Prostate gland (tissue), 2 donors: ENCODE measurements at regions not wholly inside any gene's neighbourhood (a gene's known extent, or its start where the extent isn't known, plus 50 kb on each side); places are given as distances from the start of the nearest gene placed in this dataset.
A peak's percentile ranks its signal among the peaks of the same experiment; 100 is the strongest.

ENCODE experiments used
- DNase-seq: peaks from one replicate; pipeline ENCODE4 v3.0.0-alpha.2; 2019; ENCODE audit warnings: low spot score
- H3K27ac ChIP-seq, 2 donors: fragments of 200-600 bp; sonication (generic); 2 replicates each; pipeline ENCODE4 v1.5.1; 2017 to 2019
- H3K27me3 ChIP-seq: fragments of 200-600 bp; sonication (generic); replicated peaks from 2 replicates; pipeline ENCODE4 v1.5.1; 2019; ENCODE audit not compliant: insufficient read depth
- H3K36me3 ChIP-seq, 2 donors: fragments of 200-600 bp; sonication (generic); 1 replicate in 1 of 2; 2 replicates in 1 of 2; pipeline versions ENCODE4 v1.5.1 to v1.8.1; 2017 to 2019
- H3K4me1 ChIP-seq: fragments of 200-600 bp; sonication (generic); replicated peaks from 2 replicates; pipeline ENCODE4 v1.5.1; 2019
- H3K4me3 ChIP-seq, 2 donors: fragments of 200-600 bp; sonication (generic); 2 replicates each; pipeline ENCODE4 v1.5.1; 2017 to 2019
- H3K9me3 ChIP-seq: fragments of 200-600 bp; sonication (generic); 2 replicates; pipeline ENCODE4 v1.5.1; 2017
- CTCF ChIP-seq, 4 experiments: fragments of 200-600 bp in 2 of 4; fragments of 450-650 bp in 2 of 4; sonication (generic) in 2 of 4; IDR thresholded peaks; 1 replicate in 3 of 4; 2 replicates in 1 of 4; pipeline ENCODE4 v1.5.1; 2016 to 2019; ENCODE audit warnings: antibody characterized with exemption in 4 of 4, mild to moderate bottlenecking in 2 of 4, moderate library complexity in 2 of 4
- POLR2A ChIP-seq: fragments of 450-650 bp; IDR thresholded peaks from one replicate; pipeline ENCODE4 v1.6.1; 2016; ENCODE audit warnings: antibody characterized with exemption, mild to moderate bottlenecking
- POLR2AphosphoS5 ChIP-seq: sonication (generic); formaldehyde crosslinking; IDR thresholded peaks from one replicate; pipeline ENCODE4 v1.6.1; 2017; ENCODE audit warnings: antibody characterized with exemption
- WGBS: methylation state at CpG from one replicate; pipeline ENCODE4 v1.1.5; 2018; 5-methylcytosine and 5-hydroxymethylcytosine counted together
- intact Hi-C: fragments of 100-400 bp; cut with DNase I; formaldehyde crosslinking; loops from one replicate; pipeline ENCODE4 v1.14.2; 2022

DNA sequence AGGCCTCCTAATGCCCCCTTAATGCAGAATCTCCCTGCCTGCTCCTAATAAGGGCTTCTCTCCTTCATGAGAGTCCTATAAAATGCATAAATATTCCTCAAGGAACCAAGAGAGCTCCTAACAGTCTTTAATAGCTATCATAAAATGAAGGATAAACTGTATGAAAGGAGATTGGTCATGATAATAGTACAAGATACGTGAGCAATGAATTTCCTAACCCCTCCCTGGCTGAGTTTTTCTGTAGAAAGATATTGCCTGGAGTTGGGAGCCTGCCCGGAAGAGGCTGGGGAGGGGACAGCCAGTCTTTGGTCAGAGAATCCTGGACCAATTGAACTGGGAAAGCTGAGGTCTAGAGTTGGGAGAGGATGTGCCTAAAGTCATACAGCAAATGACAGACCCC, 321.9 kb upstream of the CDH5 start:
- Histone ChIP-seq H3K36me3 (no peaks in the 10 kb centered on the region), H3K27me3 (no peaks in the 10 kb centered on the region), H3K27ac (no peak overlapping the region), H3K4me1 (no peaks in the 10 kb centered on the region), H3K9me3 (no peaks in the 10 kb centered on the region), H3K4me3 (no peak overlapping the region)
- WGBS = 23% methylated on average over 2 of the region's 2 CpGs
- intact Hi-C loops = no loop called here
- TF ChIP-seq CTCF (IDR thresholded peaks at IDR 0.05) (no peak), POLR2A (no peak), POLR2AphosphoS5 (peak; percentile 35)
- peak; percentile 15 for DNase-seq

DNA sequence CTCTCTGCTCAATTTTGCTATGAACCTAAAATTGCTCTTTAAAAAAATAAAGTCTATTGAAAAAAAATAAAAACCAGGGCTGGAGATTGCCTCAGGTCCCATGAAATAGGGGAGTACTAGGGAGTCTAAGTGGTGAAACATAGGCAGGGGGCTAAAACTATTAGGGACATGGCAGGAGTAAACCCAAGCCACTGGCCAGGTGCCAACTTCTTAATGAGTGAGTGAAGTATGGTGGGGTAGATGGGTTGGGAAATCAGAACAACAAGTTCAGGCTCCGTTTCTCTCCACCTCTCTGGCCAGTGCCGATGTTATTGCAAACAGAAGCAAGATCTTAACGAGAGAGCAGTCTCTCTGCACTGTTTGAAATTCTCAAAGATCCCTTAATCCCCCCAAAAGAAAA, 322.4 kb upstream of the CDH5 start:
- WGBS = 11% methylated on average over 3 of the region's 3 CpGs
- no peak for DNase-seq
- H3K9me3 ChIP-seq = no peaks in the 10 kb centered on the region
- no peak for TF ChIP-seq CTCF (IDR thresholded peaks at IDR 0.05)
- no peak for TF ChIP-seq POLR2A
- TF ChIP-seq POLR2AphosphoS5 = no peak
- intact Hi-C loops = no loop called here
- H3K4me1 ChIP-seq = no peaks in the 10 kb centered on the region
- H3K36me3 ChIP-seq = no peaks in the 10 kb centered on the region
- H3K4me3 ChIP-seq = no peak overlapping the region
- no peak overlapping the region for H3K27ac ChIP-seq
- no peaks in the 10 kb centered on the region for H3K27me3 ChIP-seq

DNA sequence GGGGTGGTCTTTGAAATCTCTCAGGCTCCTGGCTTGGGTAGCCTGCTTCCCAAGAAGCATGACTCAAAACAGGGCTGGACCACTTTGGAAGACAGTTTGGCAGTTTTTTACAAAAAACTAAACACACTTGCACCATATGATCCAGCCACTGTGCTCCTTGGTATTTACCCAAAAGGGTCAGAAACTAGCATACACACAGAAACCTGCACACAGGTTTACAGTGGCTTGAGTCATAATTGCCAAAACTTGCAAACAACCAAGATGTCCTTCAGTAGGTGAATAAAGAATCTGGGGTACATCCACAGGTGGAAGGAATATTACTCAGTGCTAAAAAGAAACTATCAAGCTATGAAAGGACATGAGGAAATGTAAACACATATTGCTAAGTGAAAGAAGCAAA, 323.2 kb upstream of the CDH5 start:
- Histone ChIP-seq H3K9me3 (no peaks in the 10 kb centered on the region), H3K4me3 (no peak overlapping the region), H3K27ac (no peak overlapping the region), H3K27me3 (no peaks in the 10 kb centered on the region), H3K36me3 (no peaks in the 10 kb centered on the region), H3K4me1 (no peaks in the 10 kb centered on the region)
- no peak for TF ChIP-seq CTCF (IDR thresholded peaks at IDR 0.05)
- TF ChIP-seq POLR2AphosphoS5 = no peak
- no peak for TF ChIP-seq POLR2A
- intact Hi-C loops = no loop called here
- DNase-seq = no peak

GRCh38 chr16:66042341-66042740, 324.1 kb upstream of the CDH5 start:
- TF ChIP-seq POLR2A (no peak), POLR2AphosphoS5 (no peak), CTCF (IDR thresholded peaks at IDR 0.05) (no peak)
- no peak for DNase-seq
- no peaks in the 10 kb centered on the region for H3K36me3 ChIP-seq
- 97% methylated on average over 6 of the region's 6 CpGs for WGBS
- intact Hi-C loops = no loop called here
- no peaks in the 10 kb centered on the region for H3K9me3 ChIP-seq
- H3K27ac ChIP-seq = no peak overlapping the region
- no peaks in the 10 kb centered on the region for H3K27me3 ChIP-seq
- no peak overlapping the region for H3K4me3 ChIP-seq
- no peaks in the 10 kb centered on the region for H3K4me1 ChIP-seq

- intact Hi-C loops = no loop called here
Measured at GRCh38 chr16:66041907-66042306, 324.6 kb upstream of the CDH5 start.

More at GRCh38 chr16:66041907-66042306, 324.6 kb upstream of the CDH5 start:
- H3K9me3 ChIP-seq = no peaks in the 10 kb centered on the region
- no peaks in the 10 kb centered on the region for H3K36me3 ChIP-seq
- no peak for TF ChIP-seq POLR2A
- TF ChIP-seq CTCF (IDR thresholded peaks at IDR 0.05) = no peak
- TF ChIP-seq POLR2AphosphoS5 = no peak
- H3K27me3 ChIP-seq = no peaks in the 10 kb centered on the region
- no peak overlapping the region for H3K27ac ChIP-seq
- no peak overlapping the region for H3K4me3 ChIP-seq
- DNase-seq = no peak
- no peaks in the 10 kb centered on the region for H3K4me1 ChIP-seq
- 61% methylated on average over 4 of the region's 4 CpGs for WGBS
